SK-N-SH (cell line): ENCODE measurements at regions not wholly inside any gene's neighbourhood (a gene's known extent, or its start where the extent isn't known, plus 50 kb on each side); places are given as distances from the start of the nearest gene placed in this dataset.

Experiments used
- CTCF ChIA-PET: fragments of 300-600, 350-600 bp; formaldehyde crosslinking; extraction: SDS; loops from one replicate; lab custom pipeline; 2021; lab: Yijun Ruan, JAX
- POLR2A ChIA-PET: fragments of 350-600 bp; sonication (Branson Sonifier 250); formaldehyde crosslinking; extraction: SDS; loops from one replicate; lab custom pipeline; 2020; ENCODE audit warnings: antibody characterized with exemption, inconsistent platforms; lab: Yijun Ruan, JAX
- DNase-seq: peaks from one replicate; pipeline ENCODE4 v3.0.0; 2012
- H2AFZ ChIP-seq: fragments of 200-600 bp; sonication (generic); 2 replicates; pipeline ENCODE4 v1.8.1; 2016; ENCODE audit warnings: antibody characterized with exemption, mild to moderate bottlenecking, low read depth
- H3F3A ChIP-seq: fragments of 200-600 bp; sonication (generic); replicated peaks from 2 replicates; pipeline ENCODE3; 2016; ENCODE audit warnings: antibody characterized with exemption, mild to moderate bottlenecking; ENCODE audit not compliant: insufficient read depth
- H3K27ac ChIP-seq, 2 experiments: fragments of 200-500 bp in 1 of 2; fragments of 200-600 bp in 1 of 2; sonication (Bioruptor generic) in 1 of 2; sonication (generic), shearing (Covaris generic) in 1 of 2; 2 replicates each; pipeline versions ENCODE4 v1.5.1 to v1.6.1; 2014 to 2016; ENCODE audit warnings: low read depth in 2 of 2, inconsistent platforms in 1 of 2, low read length in 1 of 2, mild to moderate bottlenecking in 1 of 2, mixed read lengths in 1 of 2
- H3K27me3 ChIP-seq: fragments of 200-600 bp; sonication (generic), shearing (Covaris generic); 2 replicates; pipeline ENCODE4 v1.6.1; 2016; ENCODE audit warnings: mixed run types; ENCODE audit not compliant: insufficient read depth
- H3K36me3 ChIP-seq, 2 experiments: fragments of 200-500 bp in 1 of 2; fragments of 200-600 bp in 1 of 2; sonication (Bioruptor generic) in 1 of 2; sonication (generic) in 1 of 2; replicated peaks in 1 of 2; 2 replicates each; pipeline versions ENCODE3 to v1.5.1; 2014 to 2016; ENCODE audit warnings: low read length in 1 of 2, mild to moderate bottlenecking in 1 of 2; ENCODE audit not compliant: insufficient read depth in 2 of 2, control insufficient read depth in 1 of 2
- H3K4me1 ChIP-seq, 2 experiments: fragments of 200-500 bp in 1 of 2; fragments of 200-600 bp in 1 of 2; sonication (Bioruptor generic) in 1 of 2; sonication (generic), shearing (Covaris generic) in 1 of 2; 2 replicates each; pipeline versions ENCODE4 v1.5.1 to v1.6.1; 2014 to 2016; ENCODE audit warnings: low read depth in 1 of 2, low read length in 1 of 2, mixed run types in 1 of 2; ENCODE audit not compliant: insufficient read depth in 2 of 2, control insufficient read depth in 1 of 2
- H3K4me2 ChIP-seq: fragments of 200-600 bp; sonication (generic), shearing (Covaris generic); 2 replicates; pipeline ENCODE4 v1.6.1; 2017; ENCODE audit warnings: mixed run types
- H3K4me3 ChIP-seq, 2 experiments: fragments of 200-500 bp in 1 of 2; fragments of 200-600 bp in 1 of 2; sonication (Bioruptor generic) in 1 of 2; sonication (generic), shearing (Covaris generic) in 1 of 2; 2 replicates each; pipeline versions ENCODE4 v1.5.1 to v1.8.1; 2014 to 2016; ENCODE audit warnings: low read depth in 2 of 2, inconsistent platforms in 1 of 2, low read length in 1 of 2, mild to moderate bottlenecking in 1 of 2, mixed read lengths in 1 of 2, moderate library complexity in 1 of 2
- H3K79me2 ChIP-seq: fragments of 200-600 bp; sonication (generic); 2 replicates; pipeline ENCODE4 v1.8.1; 2017; ENCODE audit warnings: mild to moderate bottlenecking; ENCODE audit not compliant: insufficient read depth
- H3K9ac ChIP-seq: fragments of 200-600 bp; sonication (generic); 2 replicates; pipeline ENCODE4 v1.6.1; 2017; ENCODE audit warnings: mixed run types
- H3K9me2 ChIP-seq: fragments of 200-600 bp; sonication (generic); 2 replicates; pipeline ENCODE4 v1.6.1; 2017; ENCODE audit warnings: mixed run types
- H3K9me3 ChIP-seq: fragments of 200-600 bp; sonication (generic); 2 replicates; pipeline ENCODE4 v1.6.1; 2017; ENCODE audit warnings: mixed run types, mild to moderate bottlenecking, moderate library complexity
- H4K20me1 ChIP-seq: fragments of 200-600 bp; sonication (generic); 2 replicates; pipeline ENCODE4 v1.6.1; 2017; ENCODE audit warnings: mild to moderate bottlenecking, mixed run types; ENCODE audit not compliant: insufficient read depth
- CHD2 ChIP-seq: fragments of 150-350 bp; IDR thresholded peaks from 2 replicates; pipeline ENCODE4 v1.6.1; 2018; ENCODE audit warnings: low read length; ENCODE audit not compliant: partially characterized antibody
- CTCF ChIP-seq: fragments of 200-600 bp; sonication (generic); IDR thresholded peaks from 2 replicates; pipeline ENCODE4 v1.6.1; 2017; ENCODE audit warnings: antibody characterized with exemption, mild to moderate bottlenecking, moderate library complexity
- GATA2 ChIP-seq: sonication (generic); formaldehyde crosslinking; IDR thresholded peaks from 2 replicates; pipeline ENCODE4 v1.5.0; 2020; ENCODE audit warnings: mild to moderate bottlenecking, missing genetic modification reagents
- IRF3 ChIP-seq: fragments of 150-350 bp; IDR thresholded peaks from 2 replicates; pipeline ENCODE4 v1.6.1; 2016; ENCODE audit warnings: mild to moderate bottlenecking, low read depth, low read length
- JUND ChIP-seq: IDR thresholded peaks from 2 replicates; pipeline ENCODE4 v1.4.0; 2012
- NFIC ChIP-seq: IDR thresholded peaks from 2 replicates; pipeline ENCODE4 v1.4.0; 2012; ENCODE audit warnings: borderline replicate concordance
- NRF1 ChIP-seq: IDR thresholded peaks from 2 replicates; pipeline ENCODE4 v1.6.1; 2012; ENCODE audit warnings: low read depth, mild to moderate bottlenecking, low read length
- RAD21 ChIP-seq: IDR thresholded peaks from 2 replicates; pipeline ENCODE4 v1.6.1; 2012; ENCODE audit warnings: mild to moderate bottlenecking, low read length
- REST ChIP-seq: IDR thresholded peaks from 2 replicates; pipeline ENCODE4 v1.6.1; 2012; ENCODE audit warnings: mild to moderate bottlenecking, low read depth, low read length, moderate library complexity
- RFX5 ChIP-seq: IDR thresholded peaks from 2 replicates; pipeline ENCODE4 v1.6.1; 2012; ENCODE audit warnings: mild to moderate bottlenecking, improper control_type of control experiment, low read length
- RXRA ChIP-seq: IDR thresholded peaks from 2 replicates; pipeline ENCODE4 v1.4.0; 2012; ENCODE audit warnings: low read depth, mild to moderate bottlenecking, borderline replicate concordance
- SMC3 ChIP-seq: IDR thresholded peaks from 2 replicates; pipeline ENCODE4 v1.6.1; 2012; ENCODE audit warnings: low read depth, low read length, improper control_type of control experiment
- TAF1 ChIP-seq: IDR thresholded peaks from 2 replicates; pipeline ENCODE4 v1.6.1; 2012; ENCODE audit warnings: low read depth, mild to moderate bottlenecking, low read length, moderate library complexity, borderline replicate concordance
- USF1 ChIP-seq: IDR thresholded peaks from 2 replicates; pipeline ENCODE4 v1.4.0; 2012; ENCODE audit warnings: low read depth, borderline replicate concordance
- YY1 ChIP-seq: IDR thresholded peaks from 2 replicates; pipeline ENCODE4 v1.4.0; 2012; ENCODE audit warnings: low read depth, mild to moderate bottlenecking
- ZBTB33 ChIP-seq: IDR thresholded peaks from 2 replicates; pipeline ENCODE4 v1.4.0; 2012; ENCODE audit warnings: low read depth, borderline replicate concordance
- WGBS: methylation state at CpG from one replicate; pipeline ENCODE4 v1.1.6; 2017; ENCODE audit warnings: low lambda C conversion rate; 5-methylcytosine and 5-hydroxymethylcytosine counted together

- no peak for TF ChIP-seq IRF3
These were observed 175.9 kb upstream of the KLHL29 start (continued) for GRCh38 chr2:23209059-23209458.

GRCh38 chr2:23211987-23212583, 172.9 kb upstream of the KLHL29 start:
- Histone ChIP-seq H3F3A (no peaks in the 10 kb centered on the region), H3K36me3 (no peaks in the 10 kb centered on the region), H3K4me3 (no peak overlapping the region), H4K20me1 (no peaks in the 10 kb centered on the region), H3K27me3 (no peaks in the 10 kb centered on the region), H3K9me3 (no peaks in the 10 kb centered on the region), H3K4me1 (no peaks in the 10 kb centered on the region), H3K9me2 (no peaks in the 10 kb centered on the region), H3K79me2 (no peaks in the 10 kb centered on the region), H3K9ac (no peak overlapping the region), H2AFZ (no peak overlapping the region), H3K27ac (no peak overlapping the region), H3K4me2 (no peak overlapping the region)
- 34% methylated on average over 5 of the region's 5 CpGs for WGBS
- DNase-seq, result no peak
- TF ChIP-seq SMC3, result no peak
- no peak for TF ChIP-seq CHD2
- TF ChIP-seq GATA2, result no peak
- no peak for TF ChIP-seq CTCF
- no peak for TF ChIP-seq USF1
- TF ChIP-seq REST, result no peak
- TF ChIP-seq RXRA, result no peak
- no peak for TF ChIP-seq YY1
- no peak for TF ChIP-seq NFIC
- no peak for TF ChIP-seq RFX5
- no peak for TF ChIP-seq JUND
- TF ChIP-seq RAD21, result no peak
- no peak for TF ChIP-seq IRF3
- TF ChIP-seq NRF1, result no peak
- TF ChIP-seq ZBTB33, result no peak
- no peak for TF ChIP-seq TAF1
- CTCF ChIA-PET, result interaction anchor here (0.8 to 1.5 kb wide), 4 partner anchors 9 to 29 kb away, joined by 3 to 5 read pairs (median 4); no protein-coding TSS in a partner anchor
- POLR2A ChIA-PET, result no interaction called here
